Thyroid gland (tissue), 4 donors: ENCODE measurements at regions not wholly inside any gene's neighbourhood (a gene's known extent, or its start where the extent isn't known, plus 50 kb on each side); places are given as distances from the start of the nearest gene placed in this dataset.

ENCODE experiments used
- CTCF ChIP-seq, 6 experiments: fragments of 200-600 bp in 3 of 6; fragments of 450-650 bp in 3 of 6; sonication (generic) in 3 of 6; IDR thresholded peaks; one replicate each; pipeline ENCODE4 v1.5.1; 2016 to 2019; ENCODE audit warnings: antibody characterized with exemption in 6 of 6, mild to moderate bottlenecking in 2 of 6, inconsistent platforms in 1 of 6, moderate library complexity in 1 of 6
- POLR2A ChIP-seq, 2 donors: fragments of 450-650 bp; IDR thresholded peaks; one replicate each; pipeline ENCODE4 v1.6.1; 2017; ENCODE audit warnings: antibody characterized with exemption in 2 of 2, mild to moderate bottlenecking in 2 of 2, moderate library complexity in 1 of 2

GRCh38 chr13:58660826-58661225 lies 1029.3 kb downstream of the PCDH17 start:
- no peak for TF ChIP-seq CTCF (IDR thresholded peaks at IDR 0.05)
- TF ChIP-seq POLR2A (IDR thresholded peaks at IDR 0.05) = no peak
